ENCODE measurements at regions not wholly inside any gene's neighbourhood (a gene's known extent, or its start where the extent isn't known, plus 50 kb on each side); places are given as distances from the start of the nearest gene placed in this dataset.

DNA sequence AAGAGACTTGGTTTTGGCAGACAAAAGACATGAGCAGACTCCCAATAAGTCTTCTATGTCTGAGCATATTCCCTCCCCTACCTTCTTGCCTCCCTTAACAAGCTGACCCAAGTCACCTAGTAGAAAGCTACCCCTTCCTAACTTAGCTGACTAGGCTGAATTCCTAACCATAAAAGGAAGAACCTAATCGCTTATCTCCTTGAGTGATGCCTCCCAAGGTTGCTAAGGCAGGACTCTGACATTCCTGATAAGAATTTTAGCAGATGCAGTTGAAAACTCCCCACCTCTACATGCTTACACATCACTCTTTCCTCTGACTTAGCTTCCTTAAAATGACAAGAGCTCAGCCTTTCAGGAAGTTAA, 704.7 kb upstream of the MBL2 start:
- TF ChIP-seq POLR2A (IDR thresholded peaks at IDR 0.05) (no peak), CTCF (IDR thresholded peaks at IDR 0.05) (no peak)
